WTC11 (cell line): ENCODE measurements at regions not wholly inside any gene's neighbourhood (a gene's known extent, or its start where the extent isn't known, plus 50 kb on each side); places are given as distances from the start of the nearest gene placed in this dataset.

Experiments
- CBFB ChIP-seq: sonication (generic); formaldehyde crosslinking; IDR thresholded peaks from 2 replicates; pipeline ENCODE4 v1.8.1; 2022; ENCODE audit warnings: mild to moderate bottlenecking, low read depth, missing genetic modification reagents
- CTCF ChIP-seq: fragments of 200-600 bp; IDR thresholded peaks from 2 replicates; pipeline ENCODE4 v1.8.0; 2022; ENCODE audit warnings: antibody characterized with exemption
- ETV6 ChIP-seq: sonication (generic); formaldehyde crosslinking; IDR thresholded peaks from 2 replicates; pipeline ENCODE4 v1.8.1; 2022; ENCODE audit warnings: mild to moderate bottlenecking, missing genetic modification reagents
- MLX ChIP-seq: sonication (generic); formaldehyde crosslinking; IDR thresholded peaks from 2 replicates; pipeline ENCODE4 v1.8.1; 2023; ENCODE audit warnings: mild to moderate bottlenecking, missing genetic modification reagents, moderate library complexity
- NFYB ChIP-seq: sonication (generic); formaldehyde crosslinking; conservative IDR thresholded peaks from 2 replicates; pipeline ENCODE4 v1.8.0; 2022; ENCODE audit warnings: low read depth, missing genetic modification reagents
- NR1H2 ChIP-seq: sonication (generic); formaldehyde crosslinking; IDR thresholded peaks from 2 replicates; pipeline ENCODE4 v1.9.0; 2021; ENCODE audit warnings: mild to moderate bottlenecking, moderate library complexity, missing genetic modification reagents
- RELA ChIP-seq: sonication (generic); formaldehyde crosslinking; IDR thresholded peaks from 2 replicates; pipeline ENCODE4 v1.8.1; 2022; ENCODE audit warnings: missing genetic modification reagents, mild to moderate bottlenecking, borderline replicate concordance
- SP1 ChIP-seq: sonication (generic); formaldehyde crosslinking; conservative IDR thresholded peaks from 2 replicates; pipeline ENCODE4 v1.8.1; 2022; ENCODE audit warnings: missing genetic modification reagents

GRCh38 chrX:10395179-10395578 lies 225.2 kb downstream of the MID1 start:
- TF ChIP-seq SP1 (CRISPR knock-in tag), result no peak
- TF ChIP-seq CTCF, result no peak
- no peak for TF ChIP-seq NFYB (CRISPR knock-in tag)
- no peak for TF ChIP-seq MLX (CRISPR knock-in tag)
- TF ChIP-seq CBFB (CRISPR knock-in tag), result no peak
- no peak for TF ChIP-seq NR1H2 (CRISPR knock-in tag)
- TF ChIP-seq ETV6 (CRISPR knock-in tag), result no peak
- TF ChIP-seq RELA, result no peak
